Embryonic facial prominence (tissue), 1 donor: ENCODE measurements at regions not wholly inside any gene's neighbourhood (a gene's known extent, or its start where the extent isn't known, plus 50 kb on each side); places are given as distances from the start of the nearest gene placed in this dataset.
"Not testable (repeated sequence)": the region's sequence is repeated elsewhere in the genome, so short reads cannot be mapped to it uniquely, and the experiment has no call there.

ENCODE experiments used
- DNase-seq: peaks from one replicate; pipeline ENCODE4 v3.0.0-alpha.2; 2016; ENCODE audit errors: extremely low spot score

- no peak for DNase-seq
These were observed 58.3 kb upstream of the SHB start for GRCh38 chr9:38127271-38127839.

- no peak for DNase-seq
These were observed 57.7 kb upstream of the SHB start for GRCh38 chr9:38126730-38127129.

- DNase-seq: no peak
These were observed 56.9 kb upstream of the SHB start for GRCh38 chr9:38125889-38126288.

- DNase-seq: not testable (repeated sequence)
These were observed 54.3 kb upstream of the SHB start for GRCh38 chr9:38123359-38123758.

- DNase-seq: no peak
These were observed 51.9 kb upstream of the SHB start for GRCh38 chr9:38120961-38121360.

GRCh38 chr9:38119560-38120236 is 50.7 kb upstream of the SHB start:
- no peak for DNase-seq

- no peak for DNase-seq
These were observed 49.9 kb upstream of the SHB start for GRCh38 chr9:38118862-38119438.
